ENCODE measurements at regions not wholly inside any gene's neighbourhood (a gene's known extent, or its start where the extent isn't known, plus 50 kb on each side); places are given as distances from the start of the nearest gene placed in this dataset.

- Mint-ChIP-seq H3K9me3 (no peaks in the 10 kb centered on the region), H3K27ac (no peak overlapping the region), H3K4me3 (no peak overlapping the region), H3K4me1 (ENCODE audit: low read depth in 2 of 2) (no peaks in the 10 kb centered on the region), H3K36me3 (ENCODE audit: insufficient read depth) (no peaks in the 10 kb centered on the region), H3K27me3 (peaks cover 0 to 42% of the 10 kb centered on the region in 2 donors)
- no peak for DNase-seq
- no peak for ATAC-seq (replicated peaks)
Measured at GRCh38 chr21:38944903-38945302, 139.2 kb downstream of the ETS2 start.

GRCh38 chr21:38944402-38944801 lies 138.7 kb downstream of the ETS2 start:
- ATAC-seq (replicated peaks) (no peak), DNase-seq (no peak)
- H3K4me3 Mint-ChIP-seq: no peak overlapping the region
- no peaks in the 10 kb centered on the region for H3K9me3 Mint-ChIP-seq
- no peaks in the 10 kb centered on the region for H3K4me1 Mint-ChIP-seq (ENCODE audit: low read depth in 2 of 2)
- H3K36me3 Mint-ChIP-seq (ENCODE audit: insufficient read depth): no peaks in the 10 kb centered on the region
- no peak overlapping the region for H3K27ac Mint-ChIP-seq
- H3K27me3 Mint-ChIP-seq: peaks cover 0 to 42% of the 10 kb centered on the region in 2 donors

- Mint-ChIP-seq H3K9me3 (no peaks in the 10 kb centered on the region), H3K4me1 (ENCODE audit: low read depth in 2 of 2) (peaks cover 8% of the 10 kb centered on the region in 2 donors), H3K36me3 (ENCODE audit: insufficient read depth) (no peaks in the 10 kb centered on the region), H3K27me3 (peaks cover 0 to 42% of the 10 kb centered on the region in 2 donors), H3K4me3 (no peak overlapping the region), H3K27ac (no peak overlapping the region)
- DNase-seq (no peak), ATAC-seq (replicated peaks) (no peak)
Measured at GRCh38 chr21:38942748-38943211, 137.1 kb downstream of the ETS2 start.

- Mint-ChIP-seq H3K4me1 (ENCODE audit: low read depth in 2 of 2) (peaks cover 8% of the 10 kb centered on the region in 2 donors), H3K27me3 (peaks cover 6 to 29% of the 10 kb centered on the region in 2 donors), H3K27ac (peak overlapping the region; percentile 25 to 47), H3K36me3 (ENCODE audit: insufficient read depth) (peaks cover 3% of the 10 kb centered on the region), H3K9me3 (no peaks in the 10 kb centered on the region), H3K4me3 (no peak overlapping the region)
- DNase-seq (no peak), ATAC-seq (replicated peaks) (no peak)
Measured at GRCh38 chr21:38938769-38939168, 133.0 kb downstream of the ETS2 start.

- Mint-ChIP-seq H3K4me1 (ENCODE audit: low read depth in 2 of 2) (peaks cover 8% of the 10 kb centered on the region in 2 donors), H3K36me3 (ENCODE audit: insufficient read depth) (peaks cover 3% of the 10 kb centered on the region), H3K27ac (peak overlapping the region; percentile 25 to 47), H3K9me3 (no peaks in the 10 kb centered on the region), H3K4me3 (no peak overlapping the region), H3K27me3 (peaks cover 6 to 28% of the 10 kb centered on the region in 2 donors)
- DNase-seq (peak in 1 of 3 experiments; percentile 10), ATAC-seq (replicated peaks) (peak; percentile 50)
Measured at GRCh38 chr21:38938343-38938742, 132.6 kb downstream of the ETS2 start.

GRCh38 chr21:38937844-38938243 lies 132.1 kb downstream of the ETS2 start:
- no peak overlapping the region for H3K4me3 Mint-ChIP-seq
- H3K4me1 Mint-ChIP-seq (ENCODE audit: low read depth in 2 of 2): peaks cover 8% of the 10 kb centered on the region in 2 donors
- ATAC-seq (replicated peaks) (no peak), DNase-seq (no peak)
- peaks cover 3% of the 10 kb centered on the region for H3K36me3 Mint-ChIP-seq (ENCODE audit: insufficient read depth)
- peak overlapping the region; percentile 25 to 47 for H3K27ac Mint-ChIP-seq
- H3K27me3 Mint-ChIP-seq: peaks cover 6 to 23% of the 10 kb centered on the region in 2 donors
- H3K9me3 Mint-ChIP-seq: no peaks in the 10 kb centered on the region

- Mint-ChIP-seq H3K27ac (no peak overlapping the region), H3K4me1 (ENCODE audit: low read depth in 2 of 2) (peaks cover 8% of the 10 kb centered on the region in 2 donors), H3K27me3 (peaks cover 6 to 18% of the 10 kb centered on the region in 2 donors), H3K4me3 (no peak overlapping the region), H3K9me3 (no peaks in the 10 kb centered on the region), H3K36me3 (ENCODE audit: insufficient read depth) (peaks cover 3% of the 10 kb centered on the region)
- DNase-seq (no peak), ATAC-seq (replicated peaks) (no peak)
Measured at GRCh38 chr21:38937286-38937790, 131.6 kb downstream of the ETS2 start.

- Mint-ChIP-seq H3K27me3 (peaks cover 6 to 12% of the 10 kb centered on the region in 2 donors), H3K27ac (no peak overlapping the region), H3K4me1 (ENCODE audit: low read depth in 2 of 2) (peaks cover 8% of the 10 kb centered on the region in 2 donors), H3K4me3 (no peak overlapping the region), H3K9me3 (no peaks in the 10 kb centered on the region), H3K36me3 (ENCODE audit: insufficient read depth) (peaks cover 3% of the 10 kb centered on the region)
- DNase-seq (no peak), ATAC-seq (replicated peaks) (no peak)
Measured at GRCh38 chr21:38936240-38936639, 130.5 kb downstream of the ETS2 start.

GRCh38 chr21:38933731-38934130 lies 128.0 kb downstream of the ETS2 start:
- Mint-ChIP-seq H3K4me1 (ENCODE audit: low read depth in 2 of 2) (peaks cover 7 to 8% of the 10 kb centered on the region in 2 donors), H3K4me3 (no peak overlapping the region), H3K27ac (no peak overlapping the region), H3K9me3 (peaks cover 0 to 4% of the 10 kb centered on the region in 2 donors), H3K36me3 (ENCODE audit: insufficient read depth) (peaks cover 3% of the 10 kb centered on the region), H3K27me3 (peaks cover 6 to 12% of the 10 kb centered on the region in 2 donors)
- no peak for DNase-seq
- ATAC-seq (replicated peaks): no peak

- peaks cover 0 to 4% of the 10 kb centered on the region in 2 donors for H3K9me3 Mint-ChIP-seq
- DNase-seq: no peak
- peaks cover 4 to 27% of the 10 kb centered on the region in 2 donors for H3K27me3 Mint-ChIP-seq
- H3K4me3 Mint-ChIP-seq: no peak overlapping the region
- H3K27ac Mint-ChIP-seq: no peak overlapping the region
- no peak for ATAC-seq (replicated peaks)
- no peaks in the 10 kb centered on the region for H3K4me1 Mint-ChIP-seq (ENCODE audit: low read depth in 2 of 2)
- peaks cover 5% of the 10 kb centered on the region for H3K36me3 Mint-ChIP-seq (ENCODE audit: insufficient read depth)
Measured at GRCh38 chr21:38931291-38931690, 125.6 kb downstream of the ETS2 start.

GRCh38 chr21:38930853-38931252 lies 125.1 kb downstream of the ETS2 start:
- Mint-ChIP-seq H3K4me1 (ENCODE audit: low read depth in 2 of 2) (no peaks in the 10 kb centered on the region), H3K36me3 (ENCODE audit: insufficient read depth) (peaks cover 5% of the 10 kb centered on the region), H3K27me3 (peaks cover 3 to 31% of the 10 kb centered on the region in 2 donors), H3K4me3 (no peak overlapping the region), H3K9me3 (peaks cover 0 to 4% of the 10 kb centered on the region in 2 donors), H3K27ac (no peak overlapping the region)
- ATAC-seq (replicated peaks) (no peak), DNase-seq (no peak)

GRCh38 chr21:38930066-38930465 lies 124.3 kb downstream of the ETS2 start:
- Mint-ChIP-seq H3K4me3 (no peak overlapping the region), H3K27ac (no peak overlapping the region), H3K9me3 (peaks cover 0 to 4% of the 10 kb centered on the region in 2 donors), H3K4me1 (ENCODE audit: low read depth in 2 of 2) (no peaks in the 10 kb centered on the region), H3K27me3 (peaks cover 8 to 33% of the 10 kb centered on the region in 2 donors), H3K36me3 (ENCODE audit: insufficient read depth) (peaks cover 5% of the 10 kb centered on the region)
- DNase-seq: no peak
- ATAC-seq (replicated peaks): no peak

- H3K36me3 Mint-ChIP-seq (ENCODE audit: insufficient read depth): peaks cover 2% of the 10 kb centered on the region
- peaks cover 12 to 33% of the 10 kb centered on the region in 2 donors for H3K27me3 Mint-ChIP-seq
- H3K4me3 Mint-ChIP-seq: no peak overlapping the region
- peaks cover 0 to 4% of the 10 kb centered on the region in 2 donors for H3K9me3 Mint-ChIP-seq
- DNase-seq: no peak
- no peak for ATAC-seq (replicated peaks)
- no peaks in the 10 kb centered on the region for H3K4me1 Mint-ChIP-seq (ENCODE audit: low read depth in 2 of 2)
- H3K27ac Mint-ChIP-seq: no peak overlapping the region
Measured at GRCh38 chr21:38929652-38930051, 123.9 kb downstream of the ETS2 start.

GRCh38 chr21:38929142-38929541 lies 123.4 kb downstream of the ETS2 start:
- no peak for ATAC-seq (replicated peaks)
- Mint-ChIP-seq H3K4me3 (no peak overlapping the region), H3K4me1 (ENCODE audit: low read depth in 2 of 2) (no peaks in the 10 kb centered on the region), H3K9me3 (peaks cover 0 to 4% of the 10 kb centered on the region in 2 donors), H3K36me3 (ENCODE audit: insufficient read depth) (peaks cover 2% of the 10 kb centered on the region), H3K27me3 (peaks cover 12 to 33% of the 10 kb centered on the region in 2 donors), H3K27ac (no peak overlapping the region)
- DNase-seq: no peak
